Panc1 (cell line): ENCODE measurements at regions not wholly inside any gene's neighbourhood (a gene's known extent, or its start where the extent isn't known, plus 50 kb on each side); places are given as distances from the start of the nearest gene placed in this dataset.

Experiments used
- ATAC-seq: fragments of 200-7000 bp; cut with Tn5 transposase; 2 replicates; pipeline ENCODE4 v1.9.1; 2020; ENCODE audit warnings: mild to moderate bottlenecking, moderate library complexity
- BruUV-seq: library from RNA; stranded (reverse); fragments of 400-500 nt; replicated peaks from 2 replicates; lab custom pipeline; 2021; lab: Mats Ljungman, UMichigan
- CTCF ChIA-PET: fragments of 300-600 bp; sonication (Branson Sonifier 250); formaldehyde crosslinking; loops from one replicate; lab custom pipeline; 2022; ENCODE audit warnings: antibody characterized with exemption; lab: Charles Lee
- POLR2A ChIA-PET: fragments of 300-600 bp; sonication (Branson Sonifier 250); formaldehyde crosslinking; loops from one replicate; lab custom pipeline; 2022; ENCODE audit warnings: antibody characterized with exemption; lab: Charles Lee
- DNase-seq: peaks from one replicate; pipeline ENCODE4 v3.0.0-alpha.2; 2010; ENCODE audit warnings: low read depth, low spot score
- H3K27ac ChIP-seq: 2 replicates; pipeline ENCODE4 v1.5.1; 2011; ENCODE audit warnings: mild to moderate bottlenecking, low read length, inconsistent platforms
- H3K27me3 ChIP-seq: fragments of 200-500 bp; sonication (Bioruptor generic); 2 replicates; pipeline ENCODE4 v1.6.0; 2014; ENCODE audit warnings: low read length, inconsistent platforms; ENCODE audit not compliant: control insufficient read depth, insufficient read depth
- H3K36me3 ChIP-seq: fragments of 200-500 bp; sonication (Bioruptor generic); 2 replicates; pipeline ENCODE4 v1.5.1; 2014; ENCODE audit warnings: inconsistent platforms, mild to moderate bottlenecking, low read length, moderate library complexity; ENCODE audit not compliant: control insufficient read depth, insufficient read depth
- H3K4me1 ChIP-seq: 2 replicates; pipeline ENCODE4 v1.5.1; 2011; ENCODE audit warnings: inconsistent platforms, mild to moderate bottlenecking, low read length, moderate library complexity; ENCODE audit not compliant: control insufficient read depth, insufficient read depth
- H3K4me3 ChIP-seq, 2 experiments: 2 replicates each; pipeline ENCODE4 v1.5.1; 2011 to 2012; ENCODE audit warnings: low read depth in 2 of 2, low read length in 2 of 2, mild to moderate bottlenecking in 2 of 2, inconsistent platforms in 1 of 2, moderate library complexity in 1 of 2
- H3K9me3 ChIP-seq: fragments of 200-500 bp; sonication (Bioruptor generic); 2 replicates; pipeline ENCODE4 v1.5.1; 2014; ENCODE audit warnings: low read depth, mild to moderate bottlenecking, inconsistent platforms, low read length, moderate library complexity; ENCODE audit not compliant: control insufficient read depth, insufficient read depth
- CTCF ChIP-seq: fragments of 450-650 bp; IDR thresholded peaks from 2 replicates; pipeline ENCODE4 v1.5.1; 2017; ENCODE audit warnings: mild to moderate bottlenecking
- POLR2AphosphoS5 ChIP-seq: IDR thresholded peaks from 2 replicates; pipeline ENCODE4 v1.6.1; 2012; ENCODE audit warnings: mild to moderate bottlenecking, low read depth, low read length, moderate library complexity
- SIN3A ChIP-seq: IDR thresholded peaks from 2 replicates; pipeline ENCODE4 v1.6.1; 2012; ENCODE audit warnings: low read depth, mild to moderate bottlenecking, low read length, moderate library complexity, borderline replicate concordance; ENCODE audit not compliant: insufficient read depth
- TCF7L2 ChIP-seq: IDR thresholded peaks from 2 replicates; pipeline ENCODE4 v1.6.1; 2011; ENCODE audit warnings: mild to moderate bottlenecking, low read depth, low read length, inconsistent platforms
- in situ Hi-C: cut with HindIII; loops from 2 replicates; pipeline ENCODE4 v1.10.0; 2016; ENCODE audit warnings: low sequenced_read_pairs, low pct_unique_long_range_greater_than_20kb
- intact Hi-C: fragments of 100-400 bp; cut with micrococcal nuclease; formaldehyde crosslinking; loops from one replicate; pipeline ENCODE4 v1.10.0; 2022; ENCODE audit not compliant: unreplicated experiment
- TF ChIP-seq, protein P1 (sequence below), 2 experiments: IDR thresholded peaks; 2 replicates each; pipeline ENCODE4 v1.6.1; 2011 to 2012; ENCODE audit warnings: low read depth in 2 of 2, control low read depth in 1 of 2, low read length in 1 of 2, mild to moderate bottlenecking in 1 of 2, moderate library complexity in 1 of 2; ENCODE audit not compliant: insufficient read depth in 1 of 2

GRCh38 chr18:60082790-60083189, 183.0 kb downstream of the PMAIP1 start:
- no peak for DNase-seq
- BruUV-seq, result no TSS peak
- no peaks in the 10 kb centered on the region for H3K4me1 ChIP-seq
- no peak overlapping the region for H3K27ac ChIP-seq
- no peaks in the 10 kb centered on the region for H3K36me3 ChIP-seq
- H3K27me3 ChIP-seq, result no peaks in the 10 kb centered on the region
- H3K4me3 ChIP-seq, result no peak overlapping the region
- TF ChIP-seq POLR2AphosphoS5, result no peak
- TF ChIP-seq TCF7L2, result no peak
- TF ChIP-seq, protein P1, sequence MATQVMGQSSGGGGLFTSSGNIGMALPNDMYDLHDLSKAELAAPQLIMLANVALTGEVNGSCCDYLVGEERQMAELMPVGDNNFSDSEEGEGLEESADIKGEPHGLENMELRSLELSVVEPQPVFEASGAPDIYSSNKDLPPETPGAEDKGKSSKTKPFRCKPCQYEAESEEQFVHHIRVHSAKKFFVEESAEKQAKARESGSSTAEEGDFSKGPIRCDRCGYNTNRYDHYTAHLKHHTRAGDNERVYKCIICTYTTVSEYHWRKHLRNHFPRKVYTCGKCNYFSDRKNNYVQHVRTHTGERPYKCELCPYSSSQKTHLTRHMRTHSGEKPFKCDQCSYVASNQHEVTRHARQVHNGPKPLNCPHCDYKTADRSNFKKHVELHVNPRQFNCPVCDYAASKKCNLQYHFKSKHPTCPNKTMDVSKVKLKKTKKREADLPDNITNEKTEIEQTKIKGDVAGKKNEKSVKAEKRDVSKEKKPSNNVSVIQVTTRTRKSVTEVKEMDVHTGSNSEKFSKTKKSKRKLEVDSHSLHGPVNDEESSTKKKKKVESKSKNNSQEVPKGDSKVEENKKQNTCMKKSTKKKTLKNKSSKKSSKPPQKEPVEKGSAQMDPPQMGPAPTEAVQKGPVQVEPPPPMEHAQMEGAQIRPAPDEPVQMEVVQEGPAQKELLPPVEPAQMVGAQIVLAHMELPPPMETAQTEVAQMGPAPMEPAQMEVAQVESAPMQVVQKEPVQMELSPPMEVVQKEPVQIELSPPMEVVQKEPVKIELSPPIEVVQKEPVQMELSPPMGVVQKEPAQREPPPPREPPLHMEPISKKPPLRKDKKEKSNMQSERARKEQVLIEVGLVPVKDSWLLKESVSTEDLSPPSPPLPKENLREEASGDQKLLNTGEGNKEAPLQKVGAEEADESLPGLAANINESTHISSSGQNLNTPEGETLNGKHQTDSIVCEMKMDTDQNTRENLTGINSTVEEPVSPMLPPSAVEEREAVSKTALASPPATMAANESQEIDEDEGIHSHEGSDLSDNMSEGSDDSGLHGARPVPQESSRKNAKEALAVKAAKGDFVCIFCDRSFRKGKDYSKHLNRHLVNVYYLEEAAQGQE (IDR thresholded peaks at IDR 0.05; ENCODE audit: insufficient read depth in 1 of 2, low read depth in 2 of 2, low read length in 1 of 2), result no peak
- no peak for TF ChIP-seq CTCF
- TF ChIP-seq SIN3A, result no peak
- in situ Hi-C loops, result no loop called here
- no peak for ATAC-seq
- ChIA-PET CTCF (no interaction called here), POLR2A (no interaction called here)
- intact Hi-C loops, result no loop called here
- H3K9me3 ChIP-seq, result no peaks in the 10 kb centered on the region

GRCh38 chr18:60082282-60082681, 182.5 kb downstream of the PMAIP1 start:
- H3K36me3 ChIP-seq, result no peaks in the 10 kb centered on the region
- intact Hi-C loops, result no loop called here
- no peaks in the 10 kb centered on the region for H3K4me1 ChIP-seq
- ChIA-PET POLR2A (no interaction called here), CTCF (no interaction called here)
- H3K27me3 ChIP-seq, result no peaks in the 10 kb centered on the region
- no peak for TF ChIP-seq TCF7L2
- no peak for TF ChIP-seq POLR2AphosphoS5
- TF ChIP-seq SIN3A, result no peak
- TF ChIP-seq CTCF, result no peak
- TF ChIP-seq, protein P1 (IDR thresholded peaks at IDR 0.05; ENCODE audit: insufficient read depth in 1 of 2, low read depth in 2 of 2, low read length in 1 of 2), result no peak
- H3K27ac ChIP-seq, result no peak overlapping the region
- no peak overlapping the region for H3K4me3 ChIP-seq
- ATAC-seq, result no peak
- DNase-seq, result no peak
- no TSS peak for BruUV-seq
- in situ Hi-C loops, result no loop called here
- H3K9me3 ChIP-seq, result no peaks in the 10 kb centered on the region
